SK-N-SH (cell line): ENCODE measurements at regions not wholly inside any gene's neighbourhood (a gene's known extent, or its start where the extent isn't known, plus 50 kb on each side); places are given as distances from the start of the nearest gene placed in this dataset.

ENCODE experiments used
- CTCF ChIA-PET: fragments of 300-600, 350-600 bp; formaldehyde crosslinking; extraction: SDS; loops from one replicate; lab custom pipeline; 2021; lab: Yijun Ruan, JAX
- POLR2A ChIA-PET: fragments of 350-600 bp; sonication (Branson Sonifier 250); formaldehyde crosslinking; extraction: SDS; loops from one replicate; lab custom pipeline; 2020; ENCODE audit warnings: antibody characterized with exemption, inconsistent platforms; lab: Yijun Ruan, JAX
- DNase-seq: peaks from one replicate; pipeline ENCODE4 v3.0.0; 2012
- H2AFZ ChIP-seq: fragments of 200-600 bp; sonication (generic); 2 replicates; pipeline ENCODE4 v1.8.1; 2016; ENCODE audit warnings: antibody characterized with exemption, mild to moderate bottlenecking, low read depth
- H3F3A ChIP-seq: fragments of 200-600 bp; sonication (generic); replicated peaks from 2 replicates; pipeline ENCODE3; 2016; ENCODE audit warnings: antibody characterized with exemption, mild to moderate bottlenecking; ENCODE audit not compliant: insufficient read depth
- H3K27ac ChIP-seq, 2 experiments: fragments of 200-500 bp in 1 of 2; fragments of 200-600 bp in 1 of 2; sonication (Bioruptor generic) in 1 of 2; sonication (generic), shearing (Covaris generic) in 1 of 2; 2 replicates each; pipeline versions ENCODE4 v1.5.1 to v1.6.1; 2014 to 2016; ENCODE audit warnings: low read depth in 2 of 2, inconsistent platforms in 1 of 2, low read length in 1 of 2, mild to moderate bottlenecking in 1 of 2, mixed read lengths in 1 of 2
- H3K27me3 ChIP-seq: fragments of 200-600 bp; sonication (generic), shearing (Covaris generic); 2 replicates; pipeline ENCODE4 v1.6.1; 2016; ENCODE audit warnings: mixed run types; ENCODE audit not compliant: insufficient read depth
- H3K36me3 ChIP-seq, 2 experiments: fragments of 200-500 bp in 1 of 2; fragments of 200-600 bp in 1 of 2; sonication (Bioruptor generic) in 1 of 2; sonication (generic) in 1 of 2; replicated peaks in 1 of 2; 2 replicates each; pipeline versions ENCODE3 to v1.5.1; 2014 to 2016; ENCODE audit warnings: low read length in 1 of 2, mild to moderate bottlenecking in 1 of 2; ENCODE audit not compliant: insufficient read depth in 2 of 2, control insufficient read depth in 1 of 2
- H3K4me1 ChIP-seq, 2 experiments: fragments of 200-500 bp in 1 of 2; fragments of 200-600 bp in 1 of 2; sonication (Bioruptor generic) in 1 of 2; sonication (generic), shearing (Covaris generic) in 1 of 2; 2 replicates each; pipeline versions ENCODE4 v1.5.1 to v1.6.1; 2014 to 2016; ENCODE audit warnings: low read depth in 1 of 2, low read length in 1 of 2, mixed run types in 1 of 2; ENCODE audit not compliant: insufficient read depth in 2 of 2, control insufficient read depth in 1 of 2
- H3K4me2 ChIP-seq: fragments of 200-600 bp; sonication (generic), shearing (Covaris generic); 2 replicates; pipeline ENCODE4 v1.6.1; 2017; ENCODE audit warnings: mixed run types
- H3K4me3 ChIP-seq, 2 experiments: fragments of 200-500 bp in 1 of 2; fragments of 200-600 bp in 1 of 2; sonication (Bioruptor generic) in 1 of 2; sonication (generic), shearing (Covaris generic) in 1 of 2; 2 replicates each; pipeline versions ENCODE4 v1.5.1 to v1.8.1; 2014 to 2016; ENCODE audit warnings: low read depth in 2 of 2, inconsistent platforms in 1 of 2, low read length in 1 of 2, mild to moderate bottlenecking in 1 of 2, mixed read lengths in 1 of 2, moderate library complexity in 1 of 2
- H3K79me2 ChIP-seq: fragments of 200-600 bp; sonication (generic); 2 replicates; pipeline ENCODE4 v1.8.1; 2017; ENCODE audit warnings: mild to moderate bottlenecking; ENCODE audit not compliant: insufficient read depth
- H3K9ac ChIP-seq: fragments of 200-600 bp; sonication (generic); 2 replicates; pipeline ENCODE4 v1.6.1; 2017; ENCODE audit warnings: mixed run types
- H3K9me2 ChIP-seq: fragments of 200-600 bp; sonication (generic); 2 replicates; pipeline ENCODE4 v1.6.1; 2017; ENCODE audit warnings: mixed run types
- H3K9me3 ChIP-seq: fragments of 200-600 bp; sonication (generic); 2 replicates; pipeline ENCODE4 v1.6.1; 2017; ENCODE audit warnings: mixed run types, mild to moderate bottlenecking, moderate library complexity
- H4K20me1 ChIP-seq: fragments of 200-600 bp; sonication (generic); 2 replicates; pipeline ENCODE4 v1.6.1; 2017; ENCODE audit warnings: mild to moderate bottlenecking, mixed run types; ENCODE audit not compliant: insufficient read depth
- CHD2 ChIP-seq: fragments of 150-350 bp; IDR thresholded peaks from 2 replicates; pipeline ENCODE4 v1.6.1; 2018; ENCODE audit warnings: low read length; ENCODE audit not compliant: partially characterized antibody
- EZH2phosphoT487 ChIP-seq: fragments of 200-600 bp; sonication (generic); IDR thresholded peaks from 2 replicates; pipeline ENCODE4 v1.6.1; 2017; ENCODE audit warnings: low read depth, mixed run types, mild to moderate bottlenecking, antibody characterized with exemption, moderate library complexity, borderline replicate concordance
- FOXJ3 ChIP-seq: sonication (generic); formaldehyde crosslinking; IDR thresholded peaks from 2 replicates; pipeline ENCODE4 v1.5.1; 2020; ENCODE audit warnings: mild to moderate bottlenecking, missing genetic modification reagents
- FOXM1 ChIP-seq: IDR thresholded peaks from 2 replicates; pipeline ENCODE4 v1.4.0; 2012; ENCODE audit warnings: low read depth, mild to moderate bottlenecking
- GATA2 ChIP-seq: sonication (generic); formaldehyde crosslinking; IDR thresholded peaks from 2 replicates; pipeline ENCODE4 v1.5.0; 2020; ENCODE audit warnings: mild to moderate bottlenecking, missing genetic modification reagents
- JUND ChIP-seq: IDR thresholded peaks from 2 replicates; pipeline ENCODE4 v1.4.0; 2012
- POLR2AphosphoS5 ChIP-seq: IDR thresholded peaks from 2 replicates; pipeline ENCODE4 v1.6.1; 2012; ENCODE audit warnings: low read depth, low read length
- RCOR1 ChIP-seq: fragments of 150-350 bp; IDR thresholded peaks from 2 replicates; pipeline ENCODE4 v1.6.1; 2017; ENCODE audit warnings: antibody characterized with exemption, low read length
- SMC3 ChIP-seq: IDR thresholded peaks from 2 replicates; pipeline ENCODE4 v1.6.1; 2012; ENCODE audit warnings: low read depth, low read length, improper control_type of control experiment
- TCF12 ChIP-seq: IDR thresholded peaks from 2 replicates; pipeline ENCODE4 v1.4.0; 2012
- TEAD4 ChIP-seq: IDR thresholded peaks from 2 replicates; pipeline ENCODE4 v1.4.0; 2012; ENCODE audit warnings: mild to moderate bottlenecking, borderline replicate concordance; ENCODE audit not compliant: insufficient read depth
- YY1 ChIP-seq: IDR thresholded peaks from 2 replicates; pipeline ENCODE4 v1.4.0; 2012; ENCODE audit warnings: low read depth, mild to moderate bottlenecking
- WGBS: methylation state at CpG from one replicate; pipeline ENCODE4 v1.1.6; 2017; ENCODE audit warnings: low lambda C conversion rate; 5-methylcytosine and 5-hydroxymethylcytosine counted together
- TF ChIP-seq, protein P1 (sequence below): IDR thresholded peaks from 2 replicates; pipeline ENCODE4 v1.4.0; 2012; ENCODE audit warnings: low read depth, borderline replicate concordance
- TF ChIP-seq, protein P2 (sequence below): IDR thresholded peaks from 2 replicates; pipeline ENCODE4; 2012
- TF ChIP-seq, protein P3 (sequence below): IDR thresholded peaks from 2 replicates; pipeline ENCODE4 v1.6.1; 2012; ENCODE audit warnings: mild to moderate bottlenecking, low read depth, low read length, moderate library complexity
- TF ChIP-seq, protein P4 (sequence below): IDR thresholded peaks from 2 replicates; pipeline ENCODE4 v1.4.0; 2012; ENCODE audit warnings: low read depth, borderline replicate concordance
- TF ChIP-seq, protein P5 (sequence below): IDR thresholded peaks from 2 replicates; pipeline ENCODE4 v1.4.0; 2012; ENCODE audit warnings: low read depth

DNA sequence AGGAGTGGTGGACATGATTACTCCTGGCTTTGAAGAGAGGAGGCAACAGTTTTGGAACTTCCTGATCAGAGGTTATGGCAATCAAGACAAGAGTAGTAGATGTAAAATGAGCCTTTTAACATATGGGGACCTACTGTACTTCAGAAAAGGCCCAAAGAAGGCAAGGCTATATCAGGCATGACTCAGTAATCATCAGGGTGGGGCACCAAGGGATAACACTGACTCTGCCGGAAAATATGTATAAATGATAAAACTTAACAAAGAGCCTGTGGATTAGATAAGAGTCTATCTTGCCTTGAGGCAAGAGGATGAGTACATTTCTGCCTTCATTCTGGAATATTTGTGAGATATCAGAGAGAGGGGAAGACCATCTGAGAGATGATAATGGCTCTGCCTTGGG lies 1389.9 kb upstream of the MAP3K7 start:
- ChIA-PET CTCF (no interaction called here), POLR2A (no interaction called here)
- no peaks in the 10 kb centered on the region for H3K27me3 ChIP-seq
- H3K9me2 ChIP-seq = no peaks in the 10 kb centered on the region
- no peak for DNase-seq
- no peak overlapping the region for H3K4me3 ChIP-seq
- H3K9ac ChIP-seq = no peak overlapping the region
- no peak overlapping the region for H2AFZ ChIP-seq
- H3F3A ChIP-seq = no peaks in the 10 kb centered on the region
- no peak for TF ChIP-seq FOXM1
- TF ChIP-seq CHD2 = no peak
- no peak for TF ChIP-seq FOXJ3 (CRISPR knock-in tag)
- TF ChIP-seq, protein P1, sequence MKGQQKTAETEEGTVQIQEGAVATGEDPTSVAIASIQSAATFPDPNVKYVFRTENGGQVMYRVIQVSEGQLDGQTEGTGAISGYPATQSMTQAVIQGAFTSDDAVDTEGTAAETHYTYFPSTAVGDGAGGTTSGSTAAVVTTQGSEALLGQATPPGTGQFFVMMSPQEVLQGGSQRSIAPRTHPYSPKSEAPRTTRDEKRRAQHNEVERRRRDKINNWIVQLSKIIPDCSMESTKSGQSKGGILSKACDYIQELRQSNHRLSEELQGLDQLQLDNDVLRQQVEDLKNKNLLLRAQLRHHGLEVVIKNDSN = no peak
- no peak for TF ChIP-seq TCF12
- TF ChIP-seq, protein P2, sequence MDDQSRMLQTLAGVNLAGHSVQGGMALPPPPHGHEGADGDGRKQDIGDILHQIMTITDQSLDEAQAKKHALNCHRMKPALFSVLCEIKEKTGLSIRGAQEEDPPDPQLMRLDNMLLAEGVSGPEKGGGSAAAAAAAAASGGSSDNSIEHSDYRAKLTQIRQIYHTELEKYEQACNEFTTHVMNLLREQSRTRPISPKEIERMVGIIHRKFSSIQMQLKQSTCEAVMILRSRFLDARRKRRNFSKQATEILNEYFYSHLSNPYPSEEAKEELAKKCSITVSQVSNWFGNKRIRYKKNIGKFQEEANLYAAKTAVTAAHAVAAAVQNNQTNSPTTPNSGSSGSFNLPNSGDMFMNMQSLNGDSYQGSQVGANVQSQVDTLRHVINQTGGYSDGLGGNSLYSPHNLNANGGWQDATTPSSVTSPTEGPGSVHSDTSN = no peak
- TF ChIP-seq, all 33 proteins: peak for 0
- Histone ChIP-seq H3K36me3 (no peaks in the 10 kb centered on the region), H3K79me2 (no peaks in the 10 kb centered on the region), H3K4me1 (no peaks in the 10 kb centered on the region), H4K20me1 (no peaks in the 10 kb centered on the region), H3K4me2 (no peak overlapping the region), H3K27ac (no peak overlapping the region), H3K9me3 (no peaks in the 10 kb centered on the region)
- 29% methylated on average over 1 of the region's 1 CpG for WGBS

DNA sequence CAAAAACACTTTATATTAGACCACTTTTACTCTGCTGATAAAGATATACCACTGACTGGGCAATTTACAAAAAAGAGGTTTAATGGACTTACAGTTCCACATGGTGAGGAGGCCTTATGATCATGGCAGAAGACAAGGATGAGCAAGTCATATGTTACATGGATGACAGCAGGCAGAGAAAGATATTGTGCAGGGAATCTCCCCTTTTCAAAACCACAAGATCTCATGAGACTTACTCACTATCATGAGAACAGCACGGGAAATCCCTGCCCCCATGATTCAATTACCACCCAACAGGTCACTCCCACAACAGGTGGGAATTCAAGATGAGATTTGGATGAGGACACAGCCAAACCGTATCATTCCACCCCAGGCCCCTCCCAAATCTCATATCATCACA lies 1383.8 kb upstream of the MAP3K7 start:
- H3K9ac ChIP-seq = no peak overlapping the region
- H3K27me3 ChIP-seq = no peaks in the 10 kb centered on the region

More for the DNA sequence above, 1383.8 kb upstream of the MAP3K7 start:
- TF ChIP-seq TCF12 (no peak), SMC3 (no peak), FOXM1 (no peak), TEAD4 (no peak), EZH2phosphoT487 (no peak), JUND (no peak), GATA2 (CRISPR knock-in tag) (no peak), RCOR1 (no peak), YY1 (no peak), POLR2AphosphoS5 (no peak)
- TF ChIP-seq, protein P1 = no peak
- TF ChIP-seq, protein P3, sequence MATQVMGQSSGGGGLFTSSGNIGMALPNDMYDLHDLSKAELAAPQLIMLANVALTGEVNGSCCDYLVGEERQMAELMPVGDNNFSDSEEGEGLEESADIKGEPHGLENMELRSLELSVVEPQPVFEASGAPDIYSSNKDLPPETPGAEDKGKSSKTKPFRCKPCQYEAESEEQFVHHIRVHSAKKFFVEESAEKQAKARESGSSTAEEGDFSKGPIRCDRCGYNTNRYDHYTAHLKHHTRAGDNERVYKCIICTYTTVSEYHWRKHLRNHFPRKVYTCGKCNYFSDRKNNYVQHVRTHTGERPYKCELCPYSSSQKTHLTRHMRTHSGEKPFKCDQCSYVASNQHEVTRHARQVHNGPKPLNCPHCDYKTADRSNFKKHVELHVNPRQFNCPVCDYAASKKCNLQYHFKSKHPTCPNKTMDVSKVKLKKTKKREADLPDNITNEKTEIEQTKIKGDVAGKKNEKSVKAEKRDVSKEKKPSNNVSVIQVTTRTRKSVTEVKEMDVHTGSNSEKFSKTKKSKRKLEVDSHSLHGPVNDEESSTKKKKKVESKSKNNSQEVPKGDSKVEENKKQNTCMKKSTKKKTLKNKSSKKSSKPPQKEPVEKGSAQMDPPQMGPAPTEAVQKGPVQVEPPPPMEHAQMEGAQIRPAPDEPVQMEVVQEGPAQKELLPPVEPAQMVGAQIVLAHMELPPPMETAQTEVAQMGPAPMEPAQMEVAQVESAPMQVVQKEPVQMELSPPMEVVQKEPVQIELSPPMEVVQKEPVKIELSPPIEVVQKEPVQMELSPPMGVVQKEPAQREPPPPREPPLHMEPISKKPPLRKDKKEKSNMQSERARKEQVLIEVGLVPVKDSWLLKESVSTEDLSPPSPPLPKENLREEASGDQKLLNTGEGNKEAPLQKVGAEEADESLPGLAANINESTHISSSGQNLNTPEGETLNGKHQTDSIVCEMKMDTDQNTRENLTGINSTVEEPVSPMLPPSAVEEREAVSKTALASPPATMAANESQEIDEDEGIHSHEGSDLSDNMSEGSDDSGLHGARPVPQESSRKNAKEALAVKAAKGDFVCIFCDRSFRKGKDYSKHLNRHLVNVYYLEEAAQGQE = no peak
- TF ChIP-seq, protein P4, sequence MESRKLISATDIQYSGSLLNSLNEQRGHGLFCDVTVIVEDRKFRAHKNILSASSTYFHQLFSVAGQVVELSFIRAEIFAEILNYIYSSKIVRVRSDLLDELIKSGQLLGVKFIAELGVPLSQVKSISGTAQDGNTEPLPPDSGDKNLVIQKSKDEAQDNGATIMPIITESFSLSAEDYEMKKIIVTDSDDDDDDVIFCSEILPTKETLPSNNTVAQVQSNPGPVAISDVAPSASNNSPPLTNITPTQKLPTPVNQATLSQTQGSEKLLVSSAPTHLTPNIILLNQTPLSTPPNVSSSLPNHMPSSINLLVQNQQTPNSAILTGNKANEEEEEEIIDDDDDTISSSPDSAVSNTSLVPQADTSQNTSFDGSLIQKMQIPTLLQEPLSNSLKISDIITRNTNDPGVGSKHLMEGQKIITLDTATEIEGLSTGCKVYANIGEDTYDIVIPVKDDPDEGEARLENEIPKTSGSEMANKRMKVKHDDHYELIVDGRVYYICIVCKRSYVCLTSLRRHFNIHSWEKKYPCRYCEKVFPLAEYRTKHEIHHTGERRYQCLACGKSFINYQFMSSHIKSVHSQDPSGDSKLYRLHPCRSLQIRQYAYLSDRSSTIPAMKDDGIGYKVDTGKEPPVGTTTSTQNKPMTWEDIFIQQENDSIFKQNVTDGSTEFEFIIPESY = no peak
- TF ChIP-seq, protein P5, sequence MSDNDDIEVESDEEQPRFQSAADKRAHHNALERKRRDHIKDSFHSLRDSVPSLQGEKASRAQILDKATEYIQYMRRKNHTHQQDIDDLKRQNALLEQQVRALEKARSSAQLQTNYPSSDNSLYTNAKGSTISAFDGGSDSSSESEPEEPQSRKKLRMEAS = no peak
- TF ChIP-seq, protein P2 = no peak
- TF ChIP-seq, all 33 proteins: peak for 0
- H3K9me3 ChIP-seq = no peaks in the 10 kb centered on the region
- H4K20me1 ChIP-seq = no peaks in the 10 kb centered on the region
- no peak overlapping the region for H3K4me3 ChIP-seq
- no peak overlapping the region for H2AFZ ChIP-seq
- ChIA-PET POLR2A (no interaction called here), CTCF (no interaction called here)
- H3K9me2 ChIP-seq = peaks cover 4% of the 10 kb centered on the region; the same call in 1 of the 2 replicates
- WGBS = 3% methylated on average over 2 of the region's 2 CpGs
- H3K4me2 ChIP-seq = no peak overlapping the region
- H3K36me3 ChIP-seq = no peaks in the 10 kb centered on the region
- H3K79me2 ChIP-seq = no peaks in the 10 kb centered on the region
- no peak overlapping the region for H3K27ac ChIP-seq
- H3F3A ChIP-seq = no peaks in the 10 kb centered on the region
- H3K4me1 ChIP-seq = no peaks in the 10 kb centered on the region
- no peak for DNase-seq
